ENCODE measurements at regions not wholly inside any gene's neighbourhood (a gene's known extent, or its start where the extent isn't known, plus 50 kb on each side); places are given as distances from the start of the nearest gene placed in this dataset.

DNA sequence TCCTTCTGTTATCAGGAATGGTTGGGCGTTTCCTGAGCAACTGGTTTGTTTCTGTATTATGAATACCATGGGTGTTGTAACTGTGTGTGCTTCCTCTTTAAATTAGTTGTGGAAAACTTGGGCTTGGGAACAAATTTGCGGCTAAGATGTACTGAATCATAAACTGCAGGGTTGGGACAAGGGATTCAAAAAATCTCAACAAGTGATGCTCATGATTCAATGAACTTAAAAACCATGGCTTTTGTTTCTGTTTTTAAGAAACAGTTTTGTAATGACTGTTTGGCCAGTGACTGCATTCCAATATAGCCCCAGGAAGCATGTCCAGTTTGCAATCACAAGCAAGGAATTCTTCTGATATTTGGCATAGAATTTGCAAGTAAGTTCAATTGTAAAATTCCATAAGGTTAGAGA lies 657.5 kb upstream of the WWC1 start:
- TF ChIP-seq, protein P1, sequence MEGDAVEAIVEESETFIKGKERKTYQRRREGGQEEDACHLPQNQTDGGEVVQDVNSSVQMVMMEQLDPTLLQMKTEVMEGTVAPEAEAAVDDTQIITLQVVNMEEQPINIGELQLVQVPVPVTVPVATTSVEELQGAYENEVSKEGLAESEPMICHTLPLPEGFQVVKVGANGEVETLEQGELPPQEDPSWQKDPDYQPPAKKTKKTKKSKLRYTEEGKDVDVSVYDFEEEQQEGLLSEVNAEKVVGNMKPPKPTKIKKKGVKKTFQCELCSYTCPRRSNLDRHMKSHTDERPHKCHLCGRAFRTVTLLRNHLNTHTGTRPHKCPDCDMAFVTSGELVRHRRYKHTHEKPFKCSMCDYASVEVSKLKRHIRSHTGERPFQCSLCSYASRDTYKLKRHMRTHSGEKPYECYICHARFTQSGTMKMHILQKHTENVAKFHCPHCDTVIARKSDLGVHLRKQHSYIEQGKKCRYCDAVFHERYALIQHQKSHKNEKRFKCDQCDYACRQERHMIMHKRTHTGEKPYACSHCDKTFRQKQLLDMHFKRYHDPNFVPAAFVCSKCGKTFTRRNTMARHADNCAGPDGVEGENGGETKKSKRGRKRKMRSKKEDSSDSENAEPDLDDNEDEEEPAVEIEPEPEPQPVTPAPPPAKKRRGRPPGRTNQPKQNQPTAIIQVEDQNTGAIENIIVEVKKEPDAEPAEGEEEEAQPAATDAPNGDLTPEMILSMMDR (IDR thresholded peaks at IDR 0.05): no peak
- TF ChIP-seq ATF1 (CRISPR knock-in tag; IDR thresholded peaks at IDR 0.05) (no peak), CREB1 (CRISPR knock-in tag; IDR thresholded peaks at IDR 0.05) (no peak)
